Smooth muscle cell of the brain vasculature (primary cell): ENCODE measurements at regions not wholly inside any gene's neighbourhood (a gene's known extent, or its start where the extent isn't known, plus 50 kb on each side); places are given as distances from the start of the nearest gene placed in this dataset.
"Not testable (repeated sequence)": the region's sequence is repeated elsewhere in the genome, so short reads cannot be mapped to it uniquely, and the experiment has no call there.

Experiments used
- DNase-seq: peaks from one replicate; pipeline ENCODE4 v3.0.0-alpha.2; 2012; ENCODE audit warnings: low read depth, low spot score

GRCh38 chr1:228868731-228869024 lies 133.4 kb downstream of the RHOU start:
- no peak for DNase-seq

DNA sequence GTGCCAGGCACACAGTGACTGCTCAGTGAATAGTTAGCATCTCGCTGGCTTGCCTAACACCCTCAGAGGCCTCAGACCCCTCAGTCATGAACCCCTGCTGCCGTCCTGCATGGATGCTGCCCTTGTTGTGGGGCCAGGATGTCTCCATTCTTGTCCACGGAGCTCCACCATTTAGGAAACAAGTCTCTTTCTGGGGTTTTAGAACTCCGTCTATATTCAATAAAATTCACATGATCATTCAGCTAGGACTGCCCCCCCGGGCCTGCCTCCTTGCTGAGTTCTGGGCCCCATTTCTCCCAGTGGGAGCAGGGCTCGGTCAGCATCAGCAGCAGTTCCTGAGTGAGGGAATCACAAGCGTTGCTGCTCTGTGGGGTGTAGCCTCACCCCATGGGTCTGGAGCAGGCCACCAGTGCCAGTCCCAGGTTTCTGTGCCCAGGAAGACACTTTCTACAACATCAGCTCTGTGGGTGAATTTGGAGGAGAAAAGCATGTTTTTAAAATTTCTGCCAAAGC lies 134.1 kb downstream of the RHOU start:
- no peak for DNase-seq

- no peak for DNase-seq
Observed at GRCh38 chr1:228870041-228870713, 134.9 kb downstream of the RHOU start.

DNA sequence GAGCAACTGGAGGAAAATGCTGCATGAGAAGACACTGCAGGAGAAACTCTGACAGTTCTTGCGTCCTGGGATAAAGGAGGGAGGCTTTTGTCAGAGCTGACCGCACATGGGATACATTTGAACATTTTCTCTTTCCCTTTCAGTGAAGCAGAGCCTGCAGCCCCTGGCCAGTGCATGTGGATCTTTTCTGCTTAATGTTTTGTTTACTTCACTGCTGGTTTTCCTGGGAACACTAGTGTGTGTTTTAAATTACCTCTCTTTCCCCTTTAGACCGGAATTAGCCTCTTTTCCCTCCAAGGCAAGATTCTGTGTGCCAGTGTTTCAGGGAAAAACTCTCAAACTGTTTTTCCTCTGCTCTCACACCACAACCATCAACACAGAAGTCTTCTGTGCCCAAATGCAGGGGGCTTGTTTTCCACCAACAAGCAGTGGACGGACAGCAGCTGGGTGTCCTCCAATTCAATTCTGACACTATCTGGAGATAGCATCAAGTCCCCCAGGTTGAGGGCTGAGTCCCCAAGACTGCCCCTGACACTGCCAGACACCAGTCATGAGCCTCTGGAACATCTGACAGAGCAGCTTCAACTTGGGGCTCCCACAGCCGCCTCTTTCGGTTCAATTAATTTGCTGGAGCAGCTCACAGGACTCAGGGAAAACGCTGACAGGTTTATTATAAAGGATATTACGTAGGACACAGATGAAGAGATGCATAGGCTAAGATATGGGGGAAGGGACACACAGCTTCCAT lies 136.2 kb downstream of the RHOU start:
- DNase-seq, result no peak

- no peak for DNase-seq
Observed at GRCh38 chr1:228872080-228872479, 136.8 kb downstream of the RHOU start.

DNA sequence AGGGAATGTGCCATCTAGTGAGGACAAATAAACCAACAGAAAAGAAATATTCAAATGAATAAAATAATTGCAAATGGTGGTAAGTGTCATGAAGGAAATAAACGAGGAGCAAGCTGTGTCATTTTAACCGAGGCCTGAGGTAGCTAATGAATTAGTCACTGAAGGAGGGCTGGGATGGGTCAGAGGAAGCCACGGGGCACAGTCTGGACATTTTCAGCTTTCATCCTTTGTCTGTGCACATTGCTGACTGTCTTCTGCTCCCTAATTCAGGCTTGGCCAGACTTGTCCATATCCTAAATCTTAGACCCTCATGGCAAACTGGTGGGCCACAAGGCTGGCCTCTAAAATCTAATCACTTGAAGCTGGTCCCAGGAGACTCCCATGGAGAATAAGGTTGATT lies 138.4 kb downstream of the RHOU start:
- DNase-seq, result no peak

- DNase-seq, result no peak
Observed at GRCh38 chr1:228875741-228876140, 140.5 kb downstream of the RHOU start.

DNA sequence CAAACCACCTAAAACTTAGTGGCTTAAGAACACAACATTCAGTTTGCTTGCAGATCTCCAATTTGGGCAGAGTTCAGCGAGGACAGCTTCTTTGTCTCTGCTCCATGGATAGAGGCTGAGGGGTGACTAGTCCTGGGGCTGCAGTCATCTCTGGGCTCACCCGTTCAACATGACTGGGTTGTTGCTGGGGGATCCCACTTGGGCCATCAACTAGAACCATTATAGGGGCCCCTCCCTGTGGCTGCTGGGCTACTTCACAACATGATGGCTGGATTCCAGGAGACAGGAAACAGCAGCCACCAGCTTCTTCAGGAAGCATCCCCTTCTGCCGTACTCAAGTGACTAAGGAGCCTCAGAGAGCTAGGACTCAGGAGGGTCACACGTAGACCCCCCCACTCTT lies 140.9 kb downstream of the RHOU start:
- no peak for DNase-seq

DNA sequence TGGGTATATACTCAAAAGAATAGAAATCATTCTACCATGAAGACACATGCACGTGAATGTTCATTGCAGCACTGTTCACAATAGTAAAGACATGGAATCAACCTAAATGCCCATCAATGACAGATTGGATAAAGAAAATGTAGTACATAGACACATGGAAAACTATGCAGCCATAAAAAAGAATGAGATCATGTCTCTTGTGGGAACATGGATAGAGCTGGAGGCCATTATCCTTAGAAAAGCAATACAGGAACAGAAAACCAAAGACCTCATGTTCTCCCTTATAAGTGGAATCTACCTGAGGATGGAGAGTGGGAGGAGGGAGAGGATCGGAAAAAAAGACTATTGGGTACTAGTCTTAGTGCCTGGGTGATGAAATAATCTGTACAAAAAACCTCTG lies 143.9 kb downstream of the RHOU start:
- no peak for DNase-seq

DNA sequence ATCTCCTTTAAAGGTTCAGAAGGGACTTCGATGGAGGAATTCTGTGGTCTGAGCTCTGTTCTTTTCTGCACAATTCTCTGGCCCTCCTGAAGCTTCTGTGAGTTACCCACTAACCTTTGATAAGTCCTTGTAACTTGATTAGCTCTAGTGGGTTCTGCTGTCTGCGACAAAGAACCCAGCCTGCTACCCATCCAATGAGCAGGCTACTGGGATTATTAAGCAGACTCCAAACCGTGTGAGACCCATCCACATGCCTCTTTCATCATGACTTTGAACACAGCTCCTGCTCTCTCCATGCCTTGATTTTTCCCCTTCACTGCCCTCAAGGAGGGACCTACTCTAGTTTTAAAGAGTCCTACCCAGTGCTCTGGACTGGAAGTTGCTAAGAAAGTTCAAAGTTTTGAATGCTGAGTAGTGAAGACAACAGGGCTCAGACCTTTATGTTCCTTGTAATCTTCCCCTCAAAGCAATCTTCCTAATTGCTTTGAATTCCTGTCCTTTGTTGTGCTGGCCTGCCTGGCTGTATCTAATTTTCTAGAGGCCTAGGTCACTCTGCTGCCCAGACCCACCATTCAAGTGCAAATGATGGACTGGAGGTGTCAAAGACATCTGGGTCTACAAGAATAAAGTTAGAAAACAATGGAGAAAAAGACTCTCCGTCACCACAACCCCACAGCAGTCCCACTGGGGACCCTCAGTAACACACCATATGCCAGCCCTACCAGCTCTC lies 146.9 kb downstream of the RHOU start:
- DNase-seq, result no peak

GRCh38 chr1:228882771-228883450 lies 147.6 kb downstream of the RHOU start:
- no peak for DNase-seq

DNA sequence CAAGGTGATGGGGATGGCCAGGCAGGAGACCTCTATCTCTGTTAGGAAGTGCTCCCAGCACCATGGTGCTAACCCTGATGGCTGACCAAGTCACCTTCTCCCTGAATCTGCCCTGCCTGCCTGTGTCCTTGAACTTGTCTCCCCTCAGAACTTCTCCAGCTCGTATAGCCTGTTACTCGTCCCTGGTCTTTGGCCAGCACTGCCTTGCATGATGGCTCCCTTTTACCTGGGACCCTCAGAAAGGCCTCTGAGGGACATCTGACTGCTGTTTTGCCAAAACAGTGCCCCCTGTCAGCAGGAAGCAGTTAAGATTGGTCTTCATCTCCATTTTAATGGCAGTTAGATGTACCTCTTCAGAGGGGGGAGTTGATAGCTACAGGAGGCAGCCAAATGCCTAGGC lies 148.3 kb downstream of the RHOU start:
- no peak for DNase-seq

DNA sequence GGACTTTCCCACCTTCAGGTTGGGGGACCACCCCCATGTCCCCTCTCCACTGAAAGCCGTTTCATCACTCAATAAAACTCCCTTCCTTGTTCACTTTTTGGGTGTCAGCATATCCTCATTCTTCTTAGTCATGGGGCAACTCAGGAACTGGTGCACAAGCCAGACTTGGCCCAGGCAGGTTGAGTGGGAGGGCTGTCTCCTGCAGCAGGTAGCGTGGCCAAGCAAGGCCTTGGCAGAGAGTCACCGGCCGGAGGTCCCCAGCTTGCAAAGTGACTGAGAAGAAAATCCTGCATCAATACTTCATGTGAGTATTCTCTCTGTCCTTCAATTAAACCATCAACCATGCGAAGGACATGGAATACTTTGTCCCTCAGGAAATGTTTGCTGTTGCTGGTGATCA lies 148.9 kb downstream of the RHOU start:
- DNase-seq, result no peak

DNA sequence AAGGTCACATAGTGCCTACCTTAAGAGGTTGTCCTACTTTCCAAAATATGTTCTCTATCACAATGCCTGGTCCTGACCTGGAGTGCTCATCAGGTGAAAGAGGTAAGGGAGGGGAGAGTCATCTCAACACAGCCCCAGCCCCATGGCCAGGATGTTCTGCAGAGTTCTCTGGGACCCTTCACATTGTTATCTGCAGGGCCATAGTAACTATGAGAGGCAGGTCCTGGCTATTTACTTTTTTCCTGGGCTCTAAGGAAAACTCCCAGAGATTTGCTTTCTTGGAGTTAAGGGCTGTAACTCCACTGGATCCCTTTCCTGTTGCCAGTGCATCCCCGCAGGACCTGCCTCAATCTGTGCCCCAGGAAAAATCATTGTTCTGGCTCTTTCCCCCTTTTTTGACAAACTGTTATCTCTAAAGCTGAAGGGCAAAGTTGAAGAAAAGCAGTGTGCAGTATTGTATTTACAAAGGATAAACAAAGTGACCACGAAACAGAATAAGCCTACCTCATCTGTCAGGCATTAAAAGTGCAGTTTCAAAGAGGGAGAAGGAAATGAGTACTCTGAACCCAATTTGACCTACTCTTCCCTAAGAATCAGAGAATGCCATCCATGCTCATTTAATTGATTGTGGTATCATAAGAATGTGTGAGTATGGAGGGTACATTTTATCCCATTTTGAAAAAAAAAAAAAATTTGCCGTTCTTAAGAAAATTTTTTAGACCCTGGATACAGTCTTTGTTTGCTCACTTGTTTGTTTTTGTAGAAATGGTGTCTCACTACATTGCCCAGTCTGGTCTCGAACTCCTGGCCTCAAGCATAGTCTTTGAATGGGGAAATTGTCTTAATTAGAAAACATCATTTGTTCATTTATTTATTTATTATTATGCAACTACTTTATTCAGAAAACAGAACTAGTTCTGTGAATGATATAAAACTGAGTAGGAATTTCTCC lies 149.6 kb downstream of the RHOU start:
- no peak for DNase-seq

GRCh38 chr1:228885845-228886244 lies 150.6 kb downstream of the RHOU start:
- no peak for DNase-seq

GRCh38 chr1:228887101-228887500 lies 151.8 kb downstream of the RHOU start:
- no peak for DNase-seq

- no peak for DNase-seq
Observed at GRCh38 chr1:228887960-228888359, 152.7 kb downstream of the RHOU start.

DNA sequence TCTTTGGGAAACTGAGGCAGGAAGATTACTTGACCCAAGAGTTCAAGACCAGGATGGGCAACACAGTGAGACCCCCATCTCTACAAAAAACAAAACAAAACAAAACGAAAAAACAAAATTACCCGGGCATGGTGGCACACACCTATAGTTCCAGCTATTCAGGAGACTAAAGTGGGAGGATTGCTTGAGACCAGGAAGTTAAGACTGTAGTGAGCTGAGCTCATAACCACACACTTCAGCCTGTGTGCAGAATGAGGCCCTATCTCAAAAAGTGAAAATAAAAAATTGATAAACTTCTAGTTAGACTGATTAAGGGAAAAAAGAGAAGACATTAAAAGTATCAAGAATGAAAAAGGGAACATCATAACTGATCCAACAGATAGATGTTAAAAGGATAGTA lies 154.0 kb downstream of the RHOU start:
- DNase-seq, result no peak

- DNase-seq, result no peak
Observed at GRCh38 chr1:228891272-228892034, 156.2 kb downstream of the RHOU start.

DNA sequence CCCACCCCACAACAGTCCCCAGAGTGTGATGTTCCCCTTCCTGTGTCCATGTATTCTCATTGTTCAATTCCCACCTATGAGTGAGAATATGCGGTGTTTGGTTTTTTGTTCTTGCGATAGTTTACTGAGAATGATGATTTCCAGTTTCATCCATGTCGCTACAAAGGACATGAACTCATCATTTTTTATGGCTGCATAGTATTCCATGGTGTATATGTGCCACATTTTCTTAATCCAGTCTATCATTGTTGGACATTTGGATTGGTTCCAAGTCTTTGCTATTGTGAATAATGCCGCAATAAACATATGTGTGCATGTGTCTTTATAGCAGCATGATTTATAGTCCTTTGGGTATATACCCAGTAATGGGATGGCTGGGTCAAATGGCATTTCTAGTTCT lies 156.9 kb downstream of the RHOU start:
- not testable (repeated sequence) for DNase-seq
